HG03432 (cell line): ENCODE measurements at regions not wholly inside any gene's neighbourhood (a gene's known extent, or its start where the extent isn't known, plus 50 kb on each side); places are given as distances from the start of the nearest gene placed in this dataset.

Experiments used
- ATAC-seq: cut with Tn5 transposase; IDR thresholded peaks from one replicate; pipeline ENCODE4 v1.9.1; 2021; ENCODE audit warnings: mild to moderate bottlenecking, moderate library complexity; ENCODE audit not compliant: unreplicated experiment

DNA sequence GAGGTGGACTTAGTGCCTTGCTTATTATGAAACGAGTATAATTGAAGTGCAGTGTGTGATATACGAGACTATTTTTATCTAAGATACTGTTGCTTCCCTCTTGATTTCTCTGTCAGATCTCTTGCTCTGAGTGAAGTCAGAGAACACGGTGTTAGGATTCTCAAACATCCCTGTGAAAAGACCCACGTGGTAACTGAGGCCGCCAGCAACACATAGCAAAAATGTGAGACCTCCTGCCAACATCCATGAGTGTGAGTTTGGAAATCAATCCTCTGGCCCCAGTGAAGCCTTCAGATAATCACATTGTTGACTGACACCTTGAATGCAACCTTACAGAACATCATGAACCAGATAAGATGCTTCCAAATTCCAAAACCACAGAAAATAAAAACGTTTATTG, 954.4 kb downstream of the FAT4 start:
- no peak for ATAC-seq

DNA sequence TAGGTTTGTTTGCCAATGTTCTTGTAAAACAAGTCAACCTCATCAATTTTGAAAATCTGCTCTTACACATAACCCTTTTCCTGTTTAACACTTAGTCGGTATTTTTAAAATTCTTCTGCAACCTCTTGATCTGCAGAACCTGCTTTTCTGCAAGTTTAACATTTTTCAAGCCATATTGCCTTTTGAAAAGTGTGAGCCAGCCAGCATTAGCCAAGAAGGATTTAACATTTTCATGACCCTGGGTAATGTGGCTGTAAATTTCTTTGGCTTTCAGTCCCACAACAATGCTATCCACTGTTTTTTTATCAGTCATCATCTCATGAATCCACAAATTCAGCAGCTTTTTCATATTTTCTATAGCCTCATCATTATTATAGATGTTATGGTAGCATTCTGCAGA, 956.5 kb downstream of the FAT4 start:
- ATAC-seq: no peak

DNA sequence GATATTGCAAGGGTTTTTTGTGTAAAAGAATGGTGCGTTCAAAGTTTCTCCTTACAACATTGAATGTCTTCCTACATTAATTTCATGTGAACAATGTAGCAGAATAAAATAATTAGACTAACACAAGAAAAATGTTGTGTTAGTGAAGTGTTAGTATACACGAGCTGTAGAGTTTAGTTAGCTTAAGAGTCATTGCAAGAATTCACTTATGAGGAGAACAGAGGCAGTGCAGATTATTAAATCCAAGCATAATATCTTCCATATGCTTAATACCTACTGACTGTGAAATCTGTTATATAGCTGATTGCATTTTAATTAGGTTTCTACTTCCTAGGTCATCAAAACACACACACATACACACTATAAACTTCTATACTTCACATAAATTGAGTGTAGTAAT, 959.0 kb downstream of the FAT4 start:
- no peak for ATAC-seq

DNA sequence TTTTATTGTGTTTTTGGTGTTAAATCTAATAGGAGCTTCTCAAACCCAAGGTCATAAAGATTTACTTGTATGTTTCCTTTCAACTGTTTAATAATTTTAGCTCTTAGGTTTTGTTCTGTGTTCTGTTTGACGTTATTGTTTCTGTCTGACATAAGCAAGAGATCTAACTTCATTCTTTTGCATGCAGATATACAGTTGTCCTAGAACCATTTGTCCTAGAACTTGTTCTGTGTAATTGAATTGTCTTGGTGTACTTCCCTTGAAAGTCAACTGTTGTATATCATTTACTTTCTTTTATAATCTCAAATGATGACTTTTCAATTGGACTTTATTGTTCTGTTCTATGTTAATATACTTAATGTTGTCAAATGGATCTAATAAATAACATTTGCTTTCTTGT, 977.1 kb downstream of the FAT4 start:
- ATAC-seq: no peak

DNA sequence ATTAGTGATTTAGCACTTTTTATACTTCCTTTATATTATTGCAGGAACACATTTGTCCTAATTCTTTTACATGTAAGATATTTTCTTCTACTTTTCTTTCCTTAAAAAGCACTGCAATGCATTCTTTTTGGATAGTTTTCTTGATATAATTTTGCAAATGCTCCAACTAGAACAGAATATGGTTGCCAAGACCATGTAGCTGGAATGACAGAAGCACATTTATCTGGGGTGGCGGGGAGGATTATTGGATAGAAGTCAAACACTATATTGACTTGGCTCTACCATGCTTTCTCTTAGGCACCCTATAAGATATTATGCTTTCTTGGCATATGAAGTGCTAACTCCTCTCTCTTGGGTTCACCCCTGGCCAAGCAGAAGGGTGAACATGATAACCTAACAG, 983.5 kb downstream of the FAT4 start:
- no peak for ATAC-seq

DNA sequence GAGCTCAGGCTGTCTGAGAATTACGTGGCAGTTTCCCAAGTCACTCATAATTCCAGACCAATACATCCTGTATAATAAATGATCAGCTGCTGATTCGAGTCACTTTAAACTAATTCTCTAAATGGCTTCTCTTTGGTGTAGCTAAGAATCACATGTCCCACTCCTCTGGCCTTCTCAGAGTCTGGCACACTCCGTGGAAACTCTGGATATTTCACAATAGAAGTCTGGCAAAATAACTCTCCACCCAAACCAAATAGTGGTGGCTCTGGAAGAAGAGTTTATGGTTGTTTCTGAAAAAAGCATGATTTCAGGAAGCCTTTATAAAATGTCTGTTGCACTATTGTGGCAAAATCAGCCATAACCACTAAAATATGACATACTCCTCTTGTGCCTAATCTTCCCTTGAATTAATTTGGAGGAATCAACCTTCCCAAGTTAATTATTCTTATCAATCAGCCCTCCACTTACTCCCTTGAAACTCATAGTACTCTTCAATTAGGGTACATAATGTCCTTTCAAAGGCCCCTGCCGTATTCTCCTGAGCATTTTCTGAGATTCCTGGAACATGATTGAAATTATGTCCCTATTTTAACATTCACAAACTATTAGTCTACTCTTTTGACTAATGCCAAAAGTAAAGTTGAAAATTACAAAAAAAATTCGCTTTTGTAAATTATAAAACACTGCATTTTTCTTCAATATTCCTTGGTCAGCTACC, 991.6 kb downstream of the FAT4 start:
- no peak for ATAC-seq

DNA sequence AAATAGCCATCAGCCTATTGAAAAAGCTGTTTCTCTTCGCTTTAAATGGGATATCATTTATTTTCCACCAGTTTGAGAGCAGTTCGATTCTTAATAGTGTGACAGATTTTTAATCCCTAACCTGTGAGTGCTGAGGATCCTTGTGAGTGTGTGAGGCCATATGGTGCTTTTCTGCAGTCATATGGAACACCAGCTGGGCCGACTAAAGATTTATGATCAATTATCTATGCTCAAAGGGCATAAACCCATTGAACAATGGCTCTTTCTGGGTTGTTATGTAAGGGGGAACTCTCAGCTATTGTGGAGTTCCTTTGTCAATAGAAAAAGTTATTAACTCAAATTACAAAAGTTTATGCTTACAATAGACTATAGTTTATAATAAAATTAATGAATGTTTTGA, 1003.6 kb downstream of the FAT4 start:
- ATAC-seq: no peak

DNA sequence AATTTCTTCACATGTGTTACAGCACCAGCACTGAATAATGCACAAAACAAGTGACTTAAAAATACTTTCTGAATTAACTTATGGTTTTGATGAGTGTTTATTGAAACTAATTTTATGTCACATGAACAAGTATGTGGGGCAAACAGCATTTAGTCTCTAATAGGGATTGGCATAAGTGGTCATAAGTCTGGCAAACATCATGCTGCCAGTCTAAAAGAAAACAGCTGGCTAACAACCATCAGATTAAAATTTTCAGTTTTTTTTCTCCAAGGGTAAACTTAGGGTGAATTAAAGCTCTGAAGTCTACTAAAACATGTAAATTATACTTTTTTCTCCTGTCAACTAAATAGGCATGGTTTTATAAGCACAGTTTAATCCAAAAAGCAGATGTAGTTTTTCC, 1014.2 kb downstream of the FAT4 start:
- ATAC-seq: no peak

DNA sequence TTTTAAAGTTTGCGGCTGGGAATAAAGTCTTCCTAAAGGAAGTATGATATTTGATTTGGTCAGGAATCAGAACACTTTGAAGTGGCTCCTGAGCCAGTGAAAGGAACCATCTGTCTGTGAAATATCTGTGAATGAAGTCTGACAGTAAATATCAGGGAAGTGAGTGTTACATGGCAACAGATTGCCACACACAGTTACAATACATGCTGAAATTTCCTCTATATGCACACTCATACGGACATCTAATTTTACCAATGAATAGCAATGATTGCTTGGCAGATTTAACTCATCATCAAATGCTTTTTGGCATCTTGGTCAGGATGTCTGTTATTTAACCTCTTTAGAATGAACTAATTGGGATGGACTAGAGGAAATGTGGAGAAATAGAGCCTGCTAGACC, 1023.8 kb downstream of the FAT4 start:
- no peak for ATAC-seq

DNA sequence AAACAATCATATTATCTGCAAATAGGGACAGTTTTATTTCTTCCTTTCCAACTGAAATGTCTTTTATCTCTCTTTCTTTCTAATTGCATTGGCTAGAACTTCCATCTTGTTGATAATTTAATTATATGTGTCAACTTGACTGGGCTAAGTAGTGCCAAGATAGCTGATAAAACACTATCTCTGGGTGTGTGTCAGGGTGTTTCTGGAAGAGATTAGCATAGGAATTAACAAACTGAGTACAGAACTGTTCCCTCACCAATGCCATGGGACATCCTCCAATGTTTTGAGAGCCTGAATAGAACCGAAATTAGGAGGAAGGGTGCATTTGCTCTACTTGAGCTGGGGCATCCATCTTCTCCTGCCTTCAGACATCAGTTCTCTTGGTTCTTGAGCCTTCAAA, 1027.2 kb downstream of the FAT4 start:
- no peak for ATAC-seq

DNA sequence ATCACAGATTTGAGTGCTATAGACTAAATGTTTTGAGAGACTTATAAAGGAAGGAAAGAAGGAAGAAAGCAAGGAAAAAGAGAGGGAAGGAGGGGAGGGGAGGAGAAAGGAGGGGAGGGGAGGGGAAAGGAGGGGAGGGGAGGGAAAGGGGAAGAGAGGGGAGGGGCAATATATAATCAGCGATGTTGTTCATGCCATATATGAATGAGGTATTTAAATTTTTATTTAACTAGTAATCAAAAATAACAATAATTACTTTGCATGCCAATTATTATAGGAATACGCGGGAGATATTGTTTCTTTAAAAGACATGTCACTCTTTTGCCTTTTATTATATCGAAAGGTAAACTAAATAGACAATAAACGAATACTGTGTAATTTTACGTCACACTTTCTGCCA, 1029.7 kb downstream of the FAT4 start:
- no peak for ATAC-seq

DNA sequence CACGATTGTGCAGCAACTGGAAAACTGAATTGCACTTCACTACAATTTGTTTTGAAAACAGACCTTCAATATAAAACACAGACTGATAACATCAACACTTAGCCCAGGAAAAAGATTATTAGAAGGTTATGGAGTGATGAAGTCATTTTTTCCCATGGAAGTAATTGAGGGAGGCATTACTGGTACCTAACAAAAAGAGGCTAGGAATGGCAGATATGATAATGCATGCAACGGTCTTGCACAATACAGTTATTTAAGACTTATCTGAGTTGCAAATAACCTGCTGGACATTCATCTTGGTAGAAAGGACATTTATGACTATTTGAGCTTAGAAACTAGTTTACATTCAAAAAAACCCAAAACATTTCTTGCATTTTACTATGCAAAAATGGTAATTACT, 1031.9 kb downstream of the FAT4 start:
- ATAC-seq: no peak

DNA sequence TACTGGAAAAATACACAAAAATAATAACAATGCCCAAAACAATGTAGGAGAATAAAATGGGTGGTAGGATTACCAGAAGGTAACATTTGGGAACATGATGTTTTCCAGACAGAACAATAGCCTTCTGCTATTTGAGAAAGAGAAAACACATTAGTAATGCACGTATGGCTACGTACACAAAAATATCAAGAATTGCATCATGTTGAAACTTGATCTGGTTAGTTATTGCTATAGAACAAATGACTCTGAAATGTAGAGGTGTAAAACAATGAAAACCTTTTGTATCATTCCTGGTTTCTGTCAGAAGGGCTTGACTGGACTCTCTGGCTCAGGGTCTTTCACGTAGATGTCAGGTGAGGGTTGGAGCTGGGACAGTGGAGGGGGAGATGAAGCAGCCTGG, 1040.0 kb downstream of the FAT4 start:
- ATAC-seq: no peak

DNA sequence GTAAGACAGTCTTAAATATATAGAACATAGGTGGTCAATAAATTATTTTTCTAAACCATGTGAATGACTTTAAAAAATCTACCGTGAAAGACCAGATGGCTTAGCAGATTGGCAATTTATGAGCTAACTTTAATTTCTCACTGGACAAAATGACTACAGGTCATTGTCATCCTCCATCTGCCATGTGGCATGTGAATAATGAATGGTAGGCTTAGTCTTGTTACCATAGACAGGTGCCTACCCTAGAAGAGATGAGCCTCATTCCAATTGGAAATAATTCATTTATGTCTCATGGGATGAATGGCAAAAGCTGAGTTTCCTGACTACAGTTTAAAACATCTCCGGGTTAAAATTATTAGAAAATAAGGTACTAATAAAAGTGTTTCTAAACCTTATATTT, 1043.3 kb downstream of the FAT4 start:
- no peak for ATAC-seq

DNA sequence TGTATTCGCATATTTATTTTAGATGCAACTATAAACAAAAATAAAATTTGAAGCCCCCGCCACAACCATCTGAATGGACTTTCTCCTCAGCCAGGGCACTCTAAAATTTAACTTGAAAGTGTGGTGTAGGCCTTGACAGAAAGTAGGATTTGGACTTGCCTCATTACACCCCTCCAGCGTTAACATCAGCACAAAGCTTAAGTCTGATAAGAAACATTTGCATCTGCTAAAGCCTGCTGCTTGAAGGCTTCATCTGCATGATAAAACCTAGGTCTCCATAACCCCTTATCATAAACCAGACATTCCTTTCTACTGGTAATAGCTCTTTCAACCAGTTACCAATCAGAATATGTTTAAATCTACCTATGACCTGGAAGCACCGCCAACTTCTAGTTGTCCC, 1046.5 kb downstream of the FAT4 start:
- no peak for ATAC-seq

DNA sequence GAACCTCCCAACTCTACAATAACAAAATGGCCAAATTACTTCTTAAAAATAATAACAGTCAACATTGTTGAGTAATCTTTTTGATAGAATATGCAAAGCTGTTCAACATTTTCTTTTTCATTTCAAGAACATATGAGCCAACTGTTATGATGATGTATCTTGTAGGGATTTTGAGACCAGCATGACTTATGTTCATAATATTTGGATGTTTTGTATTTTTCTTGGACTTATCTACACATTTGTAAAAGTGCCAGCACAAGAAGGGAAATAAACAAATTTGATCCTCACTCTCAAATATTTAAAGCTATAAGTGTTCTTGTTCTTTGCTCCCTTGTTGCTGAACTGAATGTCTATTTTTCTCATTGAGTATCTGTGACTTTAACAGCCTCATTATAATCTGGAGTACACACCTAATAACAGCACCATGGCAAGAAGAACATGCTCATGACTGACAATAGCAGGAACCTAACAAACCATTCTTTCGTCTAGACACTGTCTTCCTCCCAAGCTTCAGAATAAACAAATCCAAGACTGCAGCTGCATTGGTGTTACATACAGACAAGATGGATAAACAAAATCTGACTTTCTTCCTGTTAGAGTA, 1049.7 kb downstream of the FAT4 start:
- ATAC-seq: no peak

DNA sequence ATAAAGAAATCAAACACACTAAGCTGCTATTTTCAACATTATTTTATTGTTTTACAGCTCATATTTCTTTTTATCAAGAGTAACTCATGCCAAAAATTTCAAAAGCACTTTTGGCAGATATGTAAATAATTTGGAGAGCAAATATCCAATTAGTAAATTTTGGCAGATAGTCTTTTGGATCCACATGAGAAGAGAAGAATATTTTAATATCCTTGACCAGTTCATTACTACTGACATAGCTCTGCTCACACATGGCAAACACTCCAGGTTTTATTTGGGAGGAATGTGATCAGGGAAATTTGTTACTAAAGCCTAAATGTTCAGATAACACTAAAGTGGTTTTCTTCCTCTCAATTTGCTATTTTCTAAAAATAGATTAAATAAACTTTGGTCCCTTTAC, 1054.3 kb downstream of the FAT4 start:
- no peak for ATAC-seq

DNA sequence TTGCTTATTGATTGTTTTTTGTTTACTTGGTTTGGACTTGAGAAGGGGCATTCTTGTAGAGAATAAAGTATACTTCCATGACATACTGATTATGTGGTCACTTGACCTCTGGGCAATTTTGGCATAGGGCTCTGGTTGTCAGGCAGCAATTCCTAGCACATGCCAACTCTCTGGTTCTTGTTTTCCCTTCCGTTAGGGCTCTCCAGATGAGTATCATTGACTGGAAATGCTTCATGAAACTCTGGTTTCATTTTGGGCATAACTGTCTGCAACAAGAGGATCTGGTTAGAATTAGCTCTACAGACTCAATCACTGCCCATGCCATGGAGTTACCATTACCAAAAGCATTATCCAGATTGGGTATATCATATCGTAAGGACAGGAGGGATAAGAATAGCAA, 1057.9 kb downstream of the FAT4 start:
- ATAC-seq: no peak

DNA sequence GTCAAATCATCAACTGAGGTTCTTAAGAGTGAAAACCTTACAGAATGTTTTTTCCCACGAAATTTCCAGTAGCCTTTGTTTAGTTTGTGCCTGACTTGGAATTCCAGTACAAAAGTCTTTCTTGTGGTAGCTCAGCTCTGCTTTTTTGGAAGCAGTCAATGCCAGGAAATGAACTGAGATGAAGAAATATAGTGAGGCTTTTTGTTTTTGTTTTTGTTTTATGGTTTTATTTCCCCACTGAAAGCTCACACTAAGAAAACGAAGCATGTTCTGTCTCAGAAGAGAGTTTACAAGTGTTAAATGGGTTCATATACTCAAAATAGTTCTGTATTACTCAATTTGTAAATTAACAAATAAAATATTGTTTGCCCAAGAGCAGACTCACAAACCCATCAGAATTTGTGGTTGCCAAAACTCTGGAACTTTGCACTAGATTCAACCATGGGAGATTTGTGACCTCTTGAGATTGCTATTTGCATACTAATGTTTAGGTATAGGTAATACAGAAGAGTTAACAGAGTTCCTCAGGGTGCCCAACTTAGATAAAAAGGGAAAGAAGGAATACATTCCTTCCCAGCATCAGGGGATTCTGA, 1060.8 kb downstream of the FAT4 start:
- ATAC-seq: no peak

DNA sequence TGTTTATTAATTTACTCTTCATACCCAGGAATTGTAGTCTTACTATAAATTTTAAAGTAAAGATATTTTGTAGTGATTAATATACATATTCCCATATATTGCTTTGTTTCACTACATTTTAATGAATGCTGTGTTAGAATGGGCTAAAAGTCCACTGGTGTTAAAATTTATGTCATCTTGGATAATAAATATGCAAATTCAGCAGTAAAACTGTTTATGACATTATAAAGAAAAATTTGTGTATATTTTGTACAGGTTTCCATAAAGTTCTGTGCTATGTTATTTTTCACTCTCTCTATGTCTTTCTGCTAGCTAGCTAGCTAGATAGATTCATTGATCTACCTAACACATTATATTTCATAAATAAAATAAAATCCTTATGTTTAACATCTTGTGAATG, 1071.2 kb downstream of the FAT4 start:
- ATAC-seq: no peak

DNA sequence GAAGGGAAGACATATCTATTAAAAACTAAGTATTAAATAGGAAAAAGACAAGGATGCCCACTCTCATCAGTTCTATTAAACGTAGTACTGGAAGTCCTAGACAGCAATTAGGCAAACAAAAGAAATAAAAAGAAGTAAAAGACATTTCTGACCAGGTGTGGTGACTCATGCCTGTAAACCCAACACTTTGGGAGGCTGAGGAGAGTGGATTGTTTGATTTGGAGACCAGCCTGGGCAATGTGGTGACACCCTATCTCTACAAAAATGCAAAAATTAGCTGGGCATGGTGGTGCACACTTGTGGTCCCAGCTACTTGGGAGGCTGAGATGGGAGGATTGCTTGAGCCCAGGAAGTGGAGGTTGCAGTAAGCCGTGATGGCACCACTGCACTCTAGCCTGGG, 1071.8 kb downstream of the FAT4 start:
- ATAC-seq: no peak

DNA sequence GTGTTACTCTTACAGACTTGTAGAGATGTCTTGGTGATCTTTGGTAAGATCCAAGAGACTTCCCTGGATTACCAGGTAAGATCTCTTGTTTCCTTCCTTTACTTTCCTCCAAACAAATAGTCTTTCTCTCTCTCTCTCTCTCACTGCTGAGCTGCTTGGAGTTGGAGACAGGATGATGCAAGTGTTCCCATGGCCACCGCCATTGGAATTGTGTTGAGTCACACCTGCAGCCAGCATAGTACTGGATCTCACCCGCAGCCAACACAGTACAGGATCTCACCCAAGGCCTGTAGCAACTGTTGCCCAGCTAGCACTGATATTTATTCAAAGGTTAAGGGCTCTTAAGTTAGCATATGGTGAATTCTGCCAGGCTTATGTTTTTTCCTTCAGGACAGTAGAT, 1080.9 kb downstream of the FAT4 start:
- ATAC-seq: no peak

DNA sequence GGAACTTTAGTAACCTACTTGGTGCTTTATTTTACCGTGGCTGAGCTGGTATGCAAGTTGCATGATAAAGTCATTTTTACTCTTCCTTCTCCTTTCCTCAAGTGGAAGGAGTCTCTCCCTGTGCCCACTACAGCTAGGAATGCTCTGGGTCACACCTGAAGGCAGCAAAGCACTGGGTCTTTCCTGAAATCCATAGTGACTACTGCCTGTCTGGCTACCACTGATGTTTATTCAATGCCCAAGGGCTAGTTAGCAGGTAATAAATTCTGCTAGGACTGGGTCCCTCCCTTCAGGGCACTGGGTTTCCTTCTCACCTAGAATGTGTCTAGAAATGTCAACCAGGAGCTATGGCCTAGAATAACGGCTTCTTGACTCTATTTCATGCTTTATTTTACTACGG, 1081.4 kb downstream of the FAT4 start:
- ATAC-seq: no peak
